GM18909 (cell line): ENCODE measurements at regions not wholly inside any gene's neighbourhood (a gene's known extent, or its start where the extent isn't known, plus 50 kb on each side); places are given as distances from the start of the nearest gene placed in this dataset.

Experiments used
- ATAC-seq: cut with Tn5 transposase; IDR thresholded peaks from one replicate; pipeline ENCODE4 v1.9.1; 2021; ENCODE audit warnings: mild to moderate bottlenecking; ENCODE audit not compliant: unreplicated experiment, poor library complexity

GRCh38 chr18:41569867-41570266 is 385.2 kb upstream of the PIK3C3 start:
- ATAC-seq: no peak

GRCh38 chr18:41561961-41562360 is 393.1 kb upstream of the PIK3C3 start:
- no peak for ATAC-seq

- no peak for ATAC-seq
Observed at GRCh38 chr18:41558715-41559114, 396.3 kb upstream of the PIK3C3 start.

GRCh38 chr18:41553716-41554115 is 401.3 kb upstream of the PIK3C3 start:
- no peak for ATAC-seq

- ATAC-seq: no peak
Observed at GRCh38 chr18:41548521-41549260, 406.3 kb upstream of the PIK3C3 start.

- no peak for ATAC-seq
Observed at GRCh38 chr18:41545091-41545888, 409.7 kb upstream of the PIK3C3 start.

GRCh38 chr18:41543815-41544214 is 411.2 kb upstream of the PIK3C3 start:
- ATAC-seq: no peak

GRCh38 chr18:41540237-41540871 is 414.7 kb upstream of the PIK3C3 start:
- no peak for ATAC-seq

- no peak for ATAC-seq
Observed at GRCh38 chr18:41538751-41539150, 416.3 kb upstream of the PIK3C3 start.

- no peak for ATAC-seq
Observed at GRCh38 chr18:41537666-41538065, 417.4 kb upstream of the PIK3C3 start.

- no peak for ATAC-seq
Observed at GRCh38 chr18:41532344-41533086, 422.5 kb upstream of the PIK3C3 start.

- no peak for ATAC-seq
Observed at GRCh38 chr18:41530970-41531369, 424.1 kb upstream of the PIK3C3 start.

GRCh38 chr18:41529093-41529492 is 425.9 kb upstream of the PIK3C3 start:
- no peak for ATAC-seq

- ATAC-seq: no peak
Observed at GRCh38 chr18:41526054-41526453, 429.0 kb upstream of the PIK3C3 start.

- ATAC-seq: no peak
Observed at GRCh38 chr18:41524674-41525470, 430.2 kb upstream of the PIK3C3 start.

- ATAC-seq: no peak
Observed at GRCh38 chr18:41517142-41517541, 437.9 kb upstream of the PIK3C3 start.

GRCh38 chr18:41513438-41513837 is 441.6 kb upstream of the PIK3C3 start:
- no peak for ATAC-seq

- no peak for ATAC-seq
Observed at GRCh38 chr18:41504316-41504715, 450.7 kb upstream of the PIK3C3 start.

GRCh38 chr18:41501848-41502247 is 453.2 kb upstream of the PIK3C3 start:
- ATAC-seq: no peak

GRCh38 chr18:41499345-41499744 is 455.7 kb upstream of the PIK3C3 start:
- ATAC-seq: no peak
